ENCODE measurements at regions not wholly inside any gene's neighbourhood (a gene's known extent, or its start where the extent isn't known, plus 50 kb on each side); places are given as distances from the start of the nearest gene placed in this dataset.

GRCh38 chr14:84670796-84671195 lies 859.1 kb upstream of the FLRT2 start:
- Histone ChIP-seq H3K9me3 (replicated peaks in 1 of 3) (no peaks in the 10 kb centered on the region), H3K36me3 (replicated peaks in 1 of 2) (no peaks in the 10 kb centered on the region), H3K27me3 (no peaks in the 10 kb centered on the region), H3K4me1 (replicated peaks in 1 of 2) (no peaks in the 10 kb centered on the region), H3K4me3 (no peak overlapping the region), H3K27ac (no peak overlapping the region)
- no peak for DNase-seq
- intact Hi-C loops (cut with DNase I), result no loop called here
- TF ChIP-seq CTCF (IDR thresholded peaks at IDR 0.05) (no peak), POLR2A (IDR thresholded peaks at IDR 0.05) (no peak)

- Histone ChIP-seq H3K27ac (no peak overlapping the region), H3K4me1 (replicated peaks in 1 of 2) (no peaks in the 10 kb centered on the region), H3K27me3 (no peaks in the 10 kb centered on the region), H3K4me3 (no peak overlapping the region), H3K9me3 (replicated peaks in 1 of 3) (no peaks in the 10 kb centered on the region), H3K36me3 (replicated peaks in 1 of 2) (no peaks in the 10 kb centered on the region)
- TF ChIP-seq CTCF (IDR thresholded peaks at IDR 0.05) (no peak), POLR2A (IDR thresholded peaks at IDR 0.05) (no peak)
- 75 to 87% (median 80%) methylated on average over 3 of the region's 3 CpGs for WGBS, 4 donors
- intact Hi-C loops (cut with DNase I), result no loop called here
- no peak for DNase-seq
These were observed 858.2 kb upstream of the FLRT2 start for GRCh38 chr14:84671776-84672175.

GRCh38 chr14:84674636-84675035 lies 855.3 kb upstream of the FLRT2 start:
- Histone ChIP-seq H3K4me3 (no peak overlapping the region), H3K9me3 (replicated peaks in 1 of 3) (no peaks in the 10 kb centered on the region), H3K27ac (no peak overlapping the region), H3K36me3 (replicated peaks in 1 of 2) (no peaks in the 10 kb centered on the region), H3K27me3 (no peaks in the 10 kb centered on the region), H3K4me1 (replicated peaks in 1 of 2) (no peaks in the 10 kb centered on the region)
- DNase-seq, result no peak
- TF ChIP-seq POLR2A (IDR thresholded peaks at IDR 0.05), result no peak
- TF ChIP-seq CTCF (IDR thresholded peaks at IDR 0.05), result no peak
- intact Hi-C loops (cut with DNase I), result no loop called here
- WGBS, 4 donors, result 75 to 89% (median 85%) methylated on average over 1 of the region's 1 CpG

- Histone ChIP-seq H3K27me3 (no peaks in the 10 kb centered on the region), H3K36me3 (replicated peaks in 1 of 2) (no peaks in the 10 kb centered on the region), H3K4me3 (no peak overlapping the region), H3K9me3 (replicated peaks in 1 of 3) (no peaks in the 10 kb centered on the region), H3K4me1 (replicated peaks in 1 of 2) (no peaks in the 10 kb centered on the region), H3K27ac (no peak overlapping the region)
- TF ChIP-seq CTCF (IDR thresholded peaks at IDR 0.05) (no peak), POLR2A (IDR thresholded peaks at IDR 0.05) (no peak)
- DNase-seq, result no peak
- intact Hi-C loops (cut with DNase I), result no loop called here
- 55 to 87% (median 77%) methylated on average over 3 of the region's 3 CpGs for WGBS, 4 donors
These were observed 843.4 kb upstream of the FLRT2 start for GRCh38 chr14:84686550-84686949.
